Stimulated activated CD4-positive, alpha-beta T cell treated with anti-CD3 and anti-CD28 coated beads, Interleukin-15, amount 100 ng/mL, for 48 hours (primary cell): ENCODE measurements at regions not wholly inside any gene's neighbourhood (a gene's known extent, or its start where the extent isn't known, plus 50 kb on each side); places are given as distances from the start of the nearest gene placed in this dataset.
"Not testable (repeated sequence)": the region's sequence is repeated elsewhere in the genome, so short reads cannot be mapped to it uniquely, and the experiment has no call there.

Experiments used
- DNase-seq, 2 donors: peaks; one replicate each; pipeline ENCODE4 v3.0.0-alpha.2; 2020; ENCODE audit warnings: low read depth in 2 of 2

- no peak for DNase-seq
Measured at GRCh38 chr20:12072221-12072953, 154.7 kb downstream of the BTBD3 start.

GRCh38 chr20:12072954-12073264 is 155.2 kb downstream of the BTBD3 start:
- DNase-seq = no peak

GRCh38 chr20:12074111-12074655 is 156.5 kb downstream of the BTBD3 start:
- DNase-seq = no peak

- no peak for DNase-seq
Measured at GRCh38 chr20:12076200-12076599, 158.5 kb downstream of the BTBD3 start.

GRCh38 chr20:12077875-12078274 is 160.2 kb downstream of the BTBD3 start:
- DNase-seq = no peak

- no peak for DNase-seq
Measured at GRCh38 chr20:12079490-12079889, 161.8 kb downstream of the BTBD3 start.

GRCh38 chr20:12083269-12083668 is 165.6 kb downstream of the BTBD3 start:
- no peak for DNase-seq

- DNase-seq = no peak
Measured at GRCh38 chr20:12084482-12084881, 166.8 kb downstream of the BTBD3 start.

GRCh38 chr20:12086359-12086758 is 168.7 kb downstream of the BTBD3 start:
- DNase-seq = no peak

GRCh38 chr20:12090920-12091319 is 173.2 kb downstream of the BTBD3 start:
- no peak for DNase-seq

- no peak for DNase-seq
Measured at GRCh38 chr20:12093057-12093796, 175.5 kb downstream of the BTBD3 start.

GRCh38 chr20:12093797-12094190 is 176.1 kb downstream of the BTBD3 start:
- not testable (repeated sequence) for DNase-seq

GRCh38 chr20:12095180-12095920 is 177.7 kb downstream of the BTBD3 start:
- no peak for DNase-seq

- DNase-seq = no peak
Measured at GRCh38 chr20:12098421-12098820, 180.7 kb downstream of the BTBD3 start.

- DNase-seq = no peak
Measured at GRCh38 chr20:12108846-12109245, 191.2 kb downstream of the BTBD3 start.

GRCh38 chr20:12110274-12110673 is 192.6 kb downstream of the BTBD3 start:
- no peak for DNase-seq

GRCh38 chr20:12110711-12111110 is 193.0 kb downstream of the BTBD3 start:
- DNase-seq = no peak

- DNase-seq = no peak
Measured at GRCh38 chr20:12111431-12112088, 193.9 kb downstream of the BTBD3 start.

- no peak for DNase-seq
Measured at GRCh38 chr20:12112089-12112474, 194.4 kb downstream of the BTBD3 start.

GRCh38 chr20:12112665-12113064 is 195.0 kb downstream of the BTBD3 start:
- no peak for DNase-seq

- DNase-seq = no peak
Measured at GRCh38 chr20:12113075-12113467, 195.4 kb downstream of the BTBD3 start.
